Liver (tissue), 8 donors: ENCODE measurements at regions not wholly inside any gene's neighbourhood (a gene's known extent, or its start where the extent isn't known, plus 50 kb on each side); places are given as distances from the start of the nearest gene placed in this dataset.
"Not testable (repeated sequence)": the region's sequence is repeated elsewhere in the genome, so short reads cannot be mapped to it uniquely, and the experiment has no call there.

Experiments
- DNase-seq: peaks from one replicate; pipeline ENCODE4 v3.0.0-alpha.2; 2017; ENCODE audit warnings: low spot score
- H3K27ac ChIP-seq, 2 donors: one replicate each; pipeline ENCODE4 v1.7.0; 2013; ENCODE audit warnings: inconsistent platforms in 2 of 2, low read length in 2 of 2, control low read depth in 1 of 2, low read depth in 1 of 2, mild to moderate bottlenecking in 1 of 2
- H3K27me3 ChIP-seq, 4 donors: one replicate each; pipeline versions ENCODE4 v1.6.1 to v1.7.0; 2013; ENCODE audit warnings: low read length in 3 of 4, inconsistent platforms in 1 of 4, mild to moderate bottlenecking in 1 of 4, moderate library complexity in 1 of 4; ENCODE audit not compliant: control insufficient read depth in 4 of 4, insufficient read depth in 4 of 4
- H3K36me3 ChIP-seq, 4 donors: one replicate each; pipeline versions ENCODE4 v1.6.1 to v1.7.0; 2013; ENCODE audit warnings: low read length in 3 of 4, mild to moderate bottlenecking in 3 of 4, low read depth in 1 of 4, moderate library complexity in 1 of 4; ENCODE audit not compliant: control insufficient read depth in 4 of 4, insufficient read depth in 3 of 4
- H3K4me1 ChIP-seq, 4 donors: one replicate each; pipeline versions ENCODE4 v1.6.1 to v1.7.0; 2013; ENCODE audit warnings: low read length in 3 of 4, mild to moderate bottlenecking in 3 of 4, moderate library complexity in 1 of 4; ENCODE audit not compliant: control insufficient read depth in 4 of 4, insufficient read depth in 4 of 4
- H3K4me3 ChIP-seq, 3 donors: one replicate each; pipeline versions ENCODE4 v1.6.1 to v1.7.0; 2013; ENCODE audit warnings: low read length in 3 of 3, control low read depth in 1 of 3, low read depth in 1 of 3, mild to moderate bottlenecking in 1 of 3
- H3K9ac ChIP-seq, 2 donors: one replicate each; pipeline ENCODE4 v1.7.0; 2013; ENCODE audit warnings: low read length in 2 of 2, mild to moderate bottlenecking in 2 of 2, moderate library complexity in 2 of 2, control low read depth in 1 of 2, low read depth in 1 of 2
- H3K9me3 ChIP-seq, 4 donors: one replicate each; pipeline versions ENCODE4 v1.6.1 to v1.7.0; 2013; ENCODE audit warnings: low read length in 3 of 4; ENCODE audit not compliant: control insufficient read depth in 4 of 4
- CTCF ChIP-seq: fragments of 150-350 bp; IDR thresholded peaks from 2 replicates; pipeline ENCODE4 v1.5.1; 2017; ENCODE audit warnings: improper control_type of control experiment, low read depth, low read length; ENCODE audit not compliant: missing input control
- EGR1 ChIP-seq, 2 donors: IDR thresholded peaks; 2 replicates each; pipeline ENCODE4 v1.6.1; 2016 to 2018; ENCODE audit warnings: antibody characterized with exemption in 2 of 2, low read depth in 2 of 2
- FOXA1 ChIP-seq: IDR thresholded peaks from 2 replicates; pipeline ENCODE4 v1.6.1; 2016; ENCODE audit warnings: antibody characterized with exemption
- FOXA2 ChIP-seq: IDR thresholded peaks from 2 replicates; pipeline ENCODE4 v1.6.1; 2016; ENCODE audit warnings: antibody characterized with exemption
- GABPA ChIP-seq, 2 donors: IDR thresholded peaks in 1 of 2; conservative IDR thresholded peaks in 1 of 2; 2 replicates each; pipeline ENCODE4 v1.6.1; 2016; ENCODE audit warnings: antibody characterized with exemption in 2 of 2, mild to moderate bottlenecking in 1 of 2, moderate library complexity in 1 of 2
- HNF4A ChIP-seq, 2 donors: conservative IDR thresholded peaks; 2 replicates each; pipeline ENCODE4 v1.6.1; 2016; ENCODE audit warnings: antibody characterized with exemption in 2 of 2, mild to moderate bottlenecking in 2 of 2
- HNF4G ChIP-seq: IDR thresholded peaks from 2 replicates; pipeline ENCODE4 v1.6.1; 2016; ENCODE audit warnings: antibody characterized with exemption
- JUND ChIP-seq, 2 donors: IDR thresholded peaks; 2 replicates each; pipeline ENCODE4 v1.6.1; 2016; ENCODE audit warnings: antibody characterized with exemption in 2 of 2
- MAX ChIP-seq: IDR thresholded peaks from 2 replicates; pipeline ENCODE4 v1.6.1; 2016; ENCODE audit warnings: antibody characterized with exemption
- NR2F2 ChIP-seq: IDR thresholded peaks from 2 replicates; pipeline ENCODE4 v1.6.1; 2016; ENCODE audit warnings: antibody characterized with exemption
- RAD21 ChIP-seq, 2 donors: IDR thresholded peaks; 2 replicates each; pipeline ENCODE4 v1.6.1; 2016; ENCODE audit warnings: antibody characterized with exemption in 2 of 2, mild to moderate bottlenecking in 2 of 2
- REST ChIP-seq: IDR thresholded peaks from 2 replicates; pipeline ENCODE4 v1.6.1; 2016; ENCODE audit warnings: antibody characterized with exemption, mild to moderate bottlenecking
- RXRA ChIP-seq, 2 donors: IDR thresholded peaks; 2 replicates each; pipeline ENCODE4 v1.6.1; 2017 to 2018; ENCODE audit warnings: antibody characterized with exemption in 2 of 2, mild to moderate bottlenecking in 1 of 2
- SP1 ChIP-seq: IDR thresholded peaks from 2 replicates; pipeline ENCODE4 v1.6.1; 2018; ENCODE audit warnings: antibody characterized with exemption, mild to moderate bottlenecking
- TAF1 ChIP-seq: conservative IDR thresholded peaks from 2 replicates; pipeline ENCODE4 v1.6.1; 2016; ENCODE audit warnings: antibody characterized with exemption, mild to moderate bottlenecking
- YY1 ChIP-seq: IDR thresholded peaks from 2 replicates; pipeline ENCODE4 v1.6.1; 2016; ENCODE audit warnings: antibody characterized with exemption, mild to moderate bottlenecking
- ZBTB33 ChIP-seq: IDR thresholded peaks from 2 replicates; pipeline ENCODE4 v1.6.1; 2016; ENCODE audit warnings: antibody characterized with exemption
- WGBS: extraction: QIAGEN DNeasy Blood & Tissue Kit; methylation state at CpG from one replicate; pipeline ENCODE4 v1.1.7; 2013; 5-methylcytosine and 5-hydroxymethylcytosine counted together
- donor health status: healthy.
- donor health status: healthy.
- donor health status: healthy.
- donor health status: healthy.
- donor health status: healthy.

- no peak overlapping the region for H3K27ac ChIP-seq
- DNase-seq = no peak
- no peaks in the 10 kb centered on the region for H3K27me3 ChIP-seq
- WGBS = 36% methylated on average over 1 of the region's 1 CpG
- TF ChIP-seq EGR1 (IDR thresholded peaks at IDR 0.05; ENCODE audit: low read depth in 2 of 2) (no peak), YY1 (no peak), RAD21 (IDR thresholded peaks at IDR 0.05) (no peak), MAX (no peak), TAF1 (no peak), JUND (IDR thresholded peaks at IDR 0.05) (no peak), CTCF (no peak), FOXA2 (no peak), RXRA (IDR thresholded peaks at IDR 0.05) (no peak), SP1 (no peak), NR2F2 (no peak), FOXA1 (no peak), ZBTB33 (no peak), HNF4A (conservative IDR thresholded peaks at IDR 0.05) (no peak), REST (no peak), GABPA (IDR thresholded peaks at IDR 0.05 in 1 of 2, conservative IDR thresholded peaks at IDR 0.05 in 1 of 2) (no peak), HNF4G (no peak)
- H3K36me3 ChIP-seq = no peaks in the 10 kb centered on the region
- H3K4me3 ChIP-seq = no peak overlapping the region
- no peaks in the 10 kb centered on the region for H3K9me3 ChIP-seq
- H3K9ac ChIP-seq = no peak overlapping the region
- no peaks in the 10 kb centered on the region for H3K4me1 ChIP-seq
These were observed 190.4 kb downstream of the MC4R start for GRCh38 chr18:60182223-60182622.

GRCh38 chr18:60180671-60181070 is 191.9 kb downstream of the MC4R start:
- H3K27me3 ChIP-seq = no peaks in the 10 kb centered on the region
- DNase-seq = no peak
- H3K4me3 ChIP-seq = no peak overlapping the region
- no peak for TF ChIP-seq MAX
- no peak for TF ChIP-seq REST
- TF ChIP-seq RAD21 (IDR thresholded peaks at IDR 0.05) = no peak
- no peak for TF ChIP-seq HNF4G
- TF ChIP-seq FOXA2 = no peak
- TF ChIP-seq YY1 = no peak
- no peak overlapping the region for H3K27ac ChIP-seq
- no peaks in the 10 kb centered on the region for H3K9me3 ChIP-seq
- no peaks in the 10 kb centered on the region for H3K4me1 ChIP-seq
- WGBS = 67% methylated on average over 5 of the region's 5 CpGs
- no peaks in the 10 kb centered on the region for H3K36me3 ChIP-seq
- H3K9ac ChIP-seq = no peak overlapping the region

GRCh38 chr18:60178224-60178623 is 194.4 kb downstream of the MC4R start:
- not testable (repeated sequence) for H3K4me3 ChIP-seq, DNase-seq, H3K9ac ChIP-seq, H3K36me3 ChIP-seq, H3K9me3 ChIP-seq, H3K4me1 ChIP-seq, H3K27me3 ChIP-seq, H3K27ac ChIP-seq
- 80% methylated on average over 6 of the region's 6 CpGs for WGBS
